Lower leg skin (tissue), 3 donors: ENCODE measurements at regions not wholly inside any gene's neighbourhood (a gene's known extent, or its start where the extent isn't known, plus 50 kb on each side); places are given as distances from the start of the nearest gene placed in this dataset.

Experiments used
- CTCF ChIP-seq, 3 donors: fragments of 450-650 bp; IDR thresholded peaks; one replicate each; pipeline ENCODE4 v1.5.1; 2016; ENCODE audit warnings: antibody characterized with exemption in 3 of 3, mild to moderate bottlenecking in 3 of 3, moderate library complexity in 2 of 3
- POLR2A ChIP-seq, 2 donors: fragments of 450-650 bp; IDR thresholded peaks; one replicate each; pipeline ENCODE4 v1.6.1; 2016 to 2017; ENCODE audit warnings: antibody characterized with exemption in 2 of 2, mild to moderate bottlenecking in 1 of 2, moderate library complexity in 1 of 2

GRCh38 chr4:183832776-183833450, 72.2 kb upstream of the STOX2 start:
- TF ChIP-seq CTCF (IDR thresholded peaks at IDR 0.05) (no peak), POLR2A (IDR thresholded peaks at IDR 0.05) (no peak)
